Mesodermal cell (in vitro differentiated cells): ENCODE measurements at regions not wholly inside any gene's neighbourhood (a gene's known extent, or its start where the extent isn't known, plus 50 kb on each side); places are given as distances from the start of the nearest gene placed in this dataset.
A peak's percentile ranks its signal among the peaks of the same experiment; 100 is the strongest.

ENCODE experiments used
- H3K27ac ChIP-seq: 2 replicates; pipeline ENCODE4 v1.7.0; 2013; ENCODE audit warnings: mild to moderate bottlenecking, low read depth, low read length, moderate library complexity; ENCODE audit not compliant: severe bottlenecking
- H3K36me3 ChIP-seq: 2 replicates; pipeline ENCODE4 v1.7.1; 2013; ENCODE audit warnings: mild to moderate bottlenecking, low read length, moderate library complexity; ENCODE audit not compliant: control insufficient read depth, insufficient read depth
- H3K4me1 ChIP-seq: one replicate; pipeline ENCODE4 v1.7.1; 2013; ENCODE audit warnings: mild to moderate bottlenecking, low read length; ENCODE audit not compliant: insufficient read depth, control insufficient read depth, poor library complexity, severe bottlenecking
- H3K4me3 ChIP-seq: 2 replicates; pipeline ENCODE4 v1.7.0; 2013; ENCODE audit warnings: low read length, control low read depth, mild to moderate bottlenecking; ENCODE audit not compliant: insufficient read depth, poor library complexity, severe bottlenecking; ENCODE audit errors: extremely low read depth
- H3K9me3 ChIP-seq: 2 replicates; pipeline ENCODE4 v1.7.1; 2013; ENCODE audit warnings: mild to moderate bottlenecking, low read length, moderate library complexity; ENCODE audit not compliant: control insufficient read depth
- WGBS, 2 experiments: methylation state at CpG; one replicate each; pipeline ENCODE4 v1.1.5; 2013; ENCODE audit warnings: missing lambda C conversion rate in 2 of 2; ENCODE audit not compliant: insufficient coverage in 2 of 2; 5-methylcytosine and 5-hydroxymethylcytosine counted together

- Histone ChIP-seq H3K9me3 (no peaks in the 10 kb centered on the region), H3K27ac (peak overlapping the region; percentile 81), H3K4me3 (no peak overlapping the region), H3K36me3 (no peaks in the 10 kb centered on the region), H3K4me1 (peaks cover 16% of the 10 kb centered on the region)
- WGBS, 2 experiments = 89 to 93% methylated on average over 5 to 6 of the region's 6 CpGs
These were observed 63.0 kb upstream of the BTG1 start for GRCh38 chr12:92208613-92209121.

- H3K4me1 ChIP-seq = peaks cover 16% of the 10 kb centered on the region
- H3K27ac ChIP-seq = no peak overlapping the region
- no peaks in the 10 kb centered on the region for H3K36me3 ChIP-seq
- H3K9me3 ChIP-seq = no peaks in the 10 kb centered on the region
- no peak overlapping the region for H3K4me3 ChIP-seq
- WGBS, 2 experiments = no CpG with 5 or more reads among the region's 1 CpG
These were observed 61.0 kb upstream of the BTG1 start for GRCh38 chr12:92206596-92206995.

- no peak overlapping the region for H3K27ac ChIP-seq
- no peaks in the 10 kb centered on the region for H3K36me3 ChIP-seq
- no peaks in the 10 kb centered on the region for H3K9me3 ChIP-seq
- WGBS, 2 experiments = no CpG with 5 or more reads among the region's 1 CpG
- no peak overlapping the region for H3K4me3 ChIP-seq
- H3K4me1 ChIP-seq = peaks cover 16% of the 10 kb centered on the region
These were observed 60.4 kb upstream of the BTG1 start for GRCh38 chr12:92206011-92206410.

GRCh38 chr12:92199819-92200576 lies 54.4 kb upstream of the BTG1 start:
- WGBS, 2 experiments = 90 to 95% methylated on average over 2 to 4 of the region's 6 CpGs
- Histone ChIP-seq H3K36me3 (no peaks in the 10 kb centered on the region), H3K9me3 (no peaks in the 10 kb centered on the region), H3K27ac (no peak overlapping the region), H3K4me1 (no peaks in the 10 kb centered on the region), H3K4me3 (no peak overlapping the region)

- H3K27ac ChIP-seq = no peak overlapping the region
- H3K36me3 ChIP-seq = no peaks in the 10 kb centered on the region
- WGBS, 2 experiments = 100% methylated on average over 2 of the region's 4 CpGs; no CpG with 5 or more reads in 1 of the 2 experiments
- H3K4me1 ChIP-seq = no peaks in the 10 kb centered on the region
- no peaks in the 10 kb centered on the region for H3K9me3 ChIP-seq
- no peak overlapping the region for H3K4me3 ChIP-seq
These were observed 52.2 kb upstream of the BTG1 start for GRCh38 chr12:92197815-92198214.

GRCh38 chr12:92196368-92196767 lies 50.7 kb upstream of the BTG1 start:
- Histone ChIP-seq H3K27ac (no peak overlapping the region), H3K4me1 (no peaks in the 10 kb centered on the region), H3K4me3 (no peak overlapping the region), H3K36me3 (no peaks in the 10 kb centered on the region), H3K9me3 (no peaks in the 10 kb centered on the region)
- no CpG with 5 or more reads among the region's 1 CpG for WGBS, 2 experiments
